ENCODE measurements at regions not wholly inside any gene's neighbourhood (a gene's known extent, or its start where the extent isn't known, plus 50 kb on each side); places are given as distances from the start of the nearest gene placed in this dataset.
A peak's percentile ranks its signal among the peaks of the same experiment; 100 is the strongest.

- H3K4me1 ChIP-seq: no peaks in the 10 kb centered on the region
- H3K27me3 ChIP-seq: peaks cover 8% of the 10 kb centered on the region
- H3K36me3 ChIP-seq: no peaks in the 10 kb centered on the region
- H3K4me3 ChIP-seq: no peak overlapping the region
- intact Hi-C loops (cut with DNase I): no loop called here
- ATAC-seq: no peak
- no peak overlapping the region for H3K27ac ChIP-seq
- H3K9me3 ChIP-seq: no peaks in the 10 kb centered on the region
- DNase-seq: no peak
- TF ChIP-seq, protein P1, sequence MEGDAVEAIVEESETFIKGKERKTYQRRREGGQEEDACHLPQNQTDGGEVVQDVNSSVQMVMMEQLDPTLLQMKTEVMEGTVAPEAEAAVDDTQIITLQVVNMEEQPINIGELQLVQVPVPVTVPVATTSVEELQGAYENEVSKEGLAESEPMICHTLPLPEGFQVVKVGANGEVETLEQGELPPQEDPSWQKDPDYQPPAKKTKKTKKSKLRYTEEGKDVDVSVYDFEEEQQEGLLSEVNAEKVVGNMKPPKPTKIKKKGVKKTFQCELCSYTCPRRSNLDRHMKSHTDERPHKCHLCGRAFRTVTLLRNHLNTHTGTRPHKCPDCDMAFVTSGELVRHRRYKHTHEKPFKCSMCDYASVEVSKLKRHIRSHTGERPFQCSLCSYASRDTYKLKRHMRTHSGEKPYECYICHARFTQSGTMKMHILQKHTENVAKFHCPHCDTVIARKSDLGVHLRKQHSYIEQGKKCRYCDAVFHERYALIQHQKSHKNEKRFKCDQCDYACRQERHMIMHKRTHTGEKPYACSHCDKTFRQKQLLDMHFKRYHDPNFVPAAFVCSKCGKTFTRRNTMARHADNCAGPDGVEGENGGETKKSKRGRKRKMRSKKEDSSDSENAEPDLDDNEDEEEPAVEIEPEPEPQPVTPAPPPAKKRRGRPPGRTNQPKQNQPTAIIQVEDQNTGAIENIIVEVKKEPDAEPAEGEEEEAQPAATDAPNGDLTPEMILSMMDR (IDR thresholded peaks at IDR 0.05): no peak
Observed at GRCh38 chr2:145265244-145265643, 745.3 kb upstream of the ZEB2 start.

DNA sequence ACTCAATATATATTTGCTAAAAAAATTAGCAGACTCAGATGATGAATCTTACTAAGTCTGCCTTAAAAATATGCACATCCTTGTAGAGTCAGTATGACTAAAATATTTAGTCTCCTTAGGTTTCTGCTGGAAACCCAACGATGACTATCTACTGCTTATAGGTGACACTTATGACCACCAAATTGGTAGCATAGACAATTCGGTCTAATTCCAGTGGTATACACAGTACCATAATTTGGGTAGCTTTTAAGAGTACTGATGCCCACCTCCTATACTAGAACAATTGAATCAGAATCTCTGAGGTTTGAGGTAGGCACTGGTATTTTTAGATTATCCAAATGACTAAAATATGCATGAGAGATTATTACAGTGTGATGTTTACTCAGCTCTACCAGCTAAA, 740.8 kb upstream of the ZEB2 start:
- H3K27me3 ChIP-seq: peaks cover 6% of the 10 kb centered on the region
- DNase-seq (no peak), ATAC-seq (no peak)
- no peak overlapping the region for H3K4me3 ChIP-seq
- H3K4me1 ChIP-seq: no peaks in the 10 kb centered on the region
- H3K9me3 ChIP-seq: no peaks in the 10 kb centered on the region
- intact Hi-C loops (cut with DNase I): no loop called here
- H3K36me3 ChIP-seq: no peaks in the 10 kb centered on the region
- H3K27ac ChIP-seq: no peak overlapping the region
- TF ChIP-seq, protein P1 (IDR thresholded peaks at IDR 0.05): no peak

DNA sequence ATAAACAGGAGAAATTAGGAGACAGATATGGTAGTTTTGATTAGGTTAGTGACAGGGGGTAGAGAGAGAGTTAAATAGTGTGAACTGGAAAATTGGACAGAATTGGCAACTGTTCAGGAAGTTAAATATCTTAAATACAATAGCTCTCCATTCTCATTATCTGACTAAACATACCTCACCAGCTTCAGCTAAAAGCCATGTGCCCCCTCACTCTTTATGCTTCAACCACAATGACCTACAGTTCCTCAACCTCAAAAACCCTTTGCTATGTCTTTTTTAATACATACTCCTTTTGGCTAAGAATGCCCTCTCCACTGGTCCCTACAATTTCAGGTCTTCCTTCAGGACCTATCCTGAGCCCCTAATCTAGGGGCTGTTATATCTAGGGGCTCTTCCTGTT, 740.2 kb upstream of the ZEB2 start:
- no peak overlapping the region for H3K4me3 ChIP-seq
- DNase-seq (no peak), ATAC-seq (no peak)
- TF ChIP-seq, protein P1 (IDR thresholded peaks at IDR 0.05): no peak
- no peaks in the 10 kb centered on the region for H3K36me3 ChIP-seq
- no peaks in the 10 kb centered on the region for H3K4me1 ChIP-seq
- H3K27me3 ChIP-seq: peaks cover 3% of the 10 kb centered on the region
- H3K9me3 ChIP-seq: no peaks in the 10 kb centered on the region
- H3K27ac ChIP-seq: no peak overlapping the region
- intact Hi-C loops (cut with DNase I): no loop called here

- no peaks in the 10 kb centered on the region for H3K9me3 ChIP-seq
- H3K4me1 ChIP-seq: no peaks in the 10 kb centered on the region
- intact Hi-C loops (cut with DNase I): no loop called here
- no peaks in the 10 kb centered on the region for H3K36me3 ChIP-seq
- ATAC-seq (peak; percentile 81), DNase-seq (no peak)
- no peak overlapping the region for H3K4me3 ChIP-seq
- TF ChIP-seq, protein P1 (IDR thresholded peaks at IDR 0.05): no peak
- H3K27ac ChIP-seq: no peak overlapping the region
- peaks cover 3% of the 10 kb centered on the region for H3K27me3 ChIP-seq
Observed at GRCh38 chr2:145258903-145259579, 739.1 kb upstream of the ZEB2 start.

- Histone ChIP-seq H3K4me1 (no peaks in the 10 kb centered on the region), H3K36me3 (no peaks in the 10 kb centered on the region), H3K9me3 (no peaks in the 10 kb centered on the region), H3K27ac (no peak overlapping the region), H3K27me3 (peaks cover 3% of the 10 kb centered on the region), H3K4me3 (no peak overlapping the region)
- TF ChIP-seq, protein P1 (IDR thresholded peaks at IDR 0.05): no peak
- no peak for ATAC-seq
- intact Hi-C loops (cut with DNase I): no loop called here
- no peak for DNase-seq
Observed at GRCh38 chr2:145257931-145258330, 738.0 kb upstream of the ZEB2 start.

DNA sequence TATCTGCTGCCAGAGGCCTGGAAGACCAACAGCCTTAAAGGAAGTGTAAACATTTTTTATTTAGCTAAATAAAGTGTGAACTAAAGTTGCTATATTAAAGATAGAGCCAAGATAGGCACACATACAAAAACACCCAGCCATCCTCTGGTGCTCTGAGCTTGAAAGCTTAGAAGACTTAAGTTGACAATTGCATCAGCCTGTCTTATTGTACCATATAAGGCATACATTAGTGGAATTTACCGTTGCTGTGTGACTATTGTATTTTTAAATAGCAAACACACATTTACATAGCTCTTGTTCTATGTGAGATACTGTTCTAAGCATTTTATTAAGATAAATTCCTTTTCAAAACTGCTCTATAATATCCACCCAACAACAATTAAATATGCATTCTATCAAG, 736.6 kb upstream of the ZEB2 start:
- Histone ChIP-seq H3K27ac (no peak overlapping the region), H3K4me1 (no peaks in the 10 kb centered on the region), H3K4me3 (no peak overlapping the region), H3K27me3 (peaks cover 3% of the 10 kb centered on the region), H3K9me3 (no peaks in the 10 kb centered on the region), H3K36me3 (no peaks in the 10 kb centered on the region)
- DNase-seq (no peak), ATAC-seq (no peak)
- TF ChIP-seq, protein P1 (IDR thresholded peaks at IDR 0.05): no peak
- intact Hi-C loops (cut with DNase I): no loop called here
